ENCODE measurements at regions not wholly inside any gene's neighbourhood (a gene's known extent, or its start where the extent isn't known, plus 50 kb on each side); places are given as distances from the start of the nearest gene placed in this dataset.

- DNase-seq, result no peak
Observed at GRCh38 chr12:126601184-126602170, 1536.2 kb downstream of the AACS start.

DNA sequence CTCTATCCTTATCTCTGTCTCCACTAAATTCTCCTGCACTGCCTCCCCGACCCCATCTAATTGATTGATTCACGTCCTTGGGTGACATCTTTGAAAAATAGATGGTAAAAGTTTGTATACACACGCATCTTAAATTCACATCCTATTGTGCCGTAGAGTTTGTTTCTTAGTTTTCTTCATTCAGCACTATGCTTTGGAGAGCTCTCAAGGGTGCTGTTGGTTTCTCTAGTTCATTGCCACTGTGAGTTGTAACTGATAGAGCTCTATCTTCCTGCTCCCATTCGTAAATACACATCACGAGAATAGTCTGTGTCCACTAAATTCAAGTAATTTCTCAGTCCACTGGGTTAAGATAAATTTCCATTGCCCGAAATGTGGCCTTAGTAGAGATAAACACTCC, 1537.4 kb downstream of the AACS start:
- no peak for DNase-seq
- Histone ChIP-seq H3K9me3 (no peaks in the 10 kb centered on the region), H3K4me1 (no peaks in the 10 kb centered on the region), H3K4me3 (no peak overlapping the region), H3K27me3 (no peaks in the 10 kb centered on the region), H3K27ac (no peak overlapping the region), H3K36me3 (no peaks in the 10 kb centered on the region)
- intact Hi-C loops (cut with DNase I; ENCODE audit: low total_unique reads), result no loop called here
- TF ChIP-seq POLR2A (IDR thresholded peaks at IDR 0.05), result no peak
- TF ChIP-seq CTCF (IDR thresholded peaks at IDR 0.05 in 4 of 5, conservative IDR thresholded peaks at IDR 0.05 in 1 of 5), result no peak
- in situ Hi-C loops (cut with MboI; ENCODE audit: low sequenced_read_pairs in 4 of 4), result no loop called here
- no peak for ATAC-seq

More at GRCh38 chr12:126601184-126602170, 1536.2 kb downstream of the AACS start:
- no peak for TF ChIP-seq POLR2A (IDR thresholded peaks at IDR 0.05)
- no peak for TF ChIP-seq CTCF (IDR thresholded peaks at IDR 0.05 in 4 of 5, conservative IDR thresholded peaks at IDR 0.05 in 1 of 5)
- no peak overlapping the region for H3K4me3 ChIP-seq
- no peak for ATAC-seq
- H3K4me1 ChIP-seq, result no peaks in the 10 kb centered on the region
- H3K27ac ChIP-seq, result no peak overlapping the region
- no peaks in the 10 kb centered on the region for H3K9me3 ChIP-seq
- H3K36me3 ChIP-seq, result no peaks in the 10 kb centered on the region
- no peaks in the 10 kb centered on the region for H3K27me3 ChIP-seq
- in situ Hi-C loops (cut with MboI; ENCODE audit: low sequenced_read_pairs in 4 of 4), result no loop called here
- intact Hi-C loops (cut with DNase I; ENCODE audit: low total_unique reads), result no loop called here

DNA sequence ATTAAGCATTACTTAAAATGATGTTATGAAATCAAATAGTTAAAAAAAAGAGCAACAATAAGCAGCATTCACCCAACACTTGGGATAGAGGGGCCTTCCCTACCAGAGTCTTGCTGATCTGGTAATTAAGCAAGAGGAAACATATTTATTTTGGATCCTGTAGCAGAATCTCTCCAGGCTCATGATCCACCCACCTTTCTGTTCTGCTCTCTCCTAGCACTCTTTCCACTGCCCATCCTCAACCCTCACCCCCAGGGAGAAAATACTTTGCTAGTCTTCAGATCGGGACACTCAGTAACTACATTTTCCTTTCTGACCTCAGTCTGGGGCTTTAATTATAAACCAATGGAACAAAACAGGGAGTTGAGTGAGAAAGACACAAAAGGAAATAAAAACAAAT, 1541.9 kb downstream of the AACS start:
- in situ Hi-C loops (cut with MboI; ENCODE audit: low sequenced_read_pairs in 4 of 4) (no loop called here), intact Hi-C loops (cut with DNase I; ENCODE audit: low total_unique reads) (no loop called here)
- no peaks in the 10 kb centered on the region for H3K4me1 ChIP-seq
- no peaks in the 10 kb centered on the region for H3K36me3 ChIP-seq
- DNase-seq, result no peak
- no peak overlapping the region for H3K4me3 ChIP-seq
- H3K9me3 ChIP-seq, result no peaks in the 10 kb centered on the region
- H3K27ac ChIP-seq, result no peak overlapping the region
- no peak for ATAC-seq
- TF ChIP-seq CTCF (IDR thresholded peaks at IDR 0.05 in 4 of 5, conservative IDR thresholded peaks at IDR 0.05 in 1 of 5) (no peak), POLR2A (IDR thresholded peaks at IDR 0.05) (no peak)
- H3K27me3 ChIP-seq, result no peaks in the 10 kb centered on the region

DNA sequence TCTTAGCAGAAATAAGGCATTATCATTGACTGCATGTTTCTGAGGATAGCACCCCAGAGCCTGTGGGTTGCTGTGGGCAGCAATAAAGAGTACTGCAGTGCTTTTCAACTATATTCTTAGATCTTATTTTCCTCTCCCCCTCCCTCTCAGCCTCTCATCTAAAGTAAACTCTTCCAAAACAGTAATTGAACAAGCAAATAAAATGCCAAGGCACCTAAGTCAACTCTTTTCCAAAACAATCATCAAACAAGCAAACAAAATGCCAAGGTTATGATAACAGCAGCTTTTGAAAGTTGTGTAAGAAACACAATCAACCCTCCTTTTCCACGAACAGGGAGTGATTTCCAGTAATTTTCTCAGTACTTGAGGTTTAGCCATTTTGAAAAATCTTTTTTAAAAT, 1542.6 kb downstream of the AACS start:
- no peak for TF ChIP-seq POLR2A (IDR thresholded peaks at IDR 0.05)
- no peak for TF ChIP-seq CTCF (IDR thresholded peaks at IDR 0.05 in 4 of 5, conservative IDR thresholded peaks at IDR 0.05 in 1 of 5)
- H3K4me1 ChIP-seq, result no peaks in the 10 kb centered on the region
- DNase-seq (no peak), ATAC-seq (no peak)
- in situ Hi-C loops (cut with MboI; ENCODE audit: low sequenced_read_pairs in 4 of 4), result no loop called here
- H3K27ac ChIP-seq, result no peak overlapping the region
- no peaks in the 10 kb centered on the region for H3K9me3 ChIP-seq
- intact Hi-C loops (cut with DNase I; ENCODE audit: low total_unique reads), result no loop called here
- H3K36me3 ChIP-seq, result no peaks in the 10 kb centered on the region
- H3K4me3 ChIP-seq, result no peak overlapping the region
- no peaks in the 10 kb centered on the region for H3K27me3 ChIP-seq

All from gastrocnemius medialis (tissue), 4 donors.